Activated naive CD4-positive, alpha-beta T cell (primary cell): ENCODE measurements at regions not wholly inside any gene's neighbourhood (a gene's known extent, or its start where the extent isn't known, plus 50 kb on each side); places are given as distances from the start of the nearest gene placed in this dataset.
"Not testable (repeated sequence)": the region's sequence is repeated elsewhere in the genome, so short reads cannot be mapped to it uniquely, and the experiment has no call there.

ENCODE experiments used
- DNase-seq, 4 experiments: peaks; one replicate each; lab custom pipeline; 2025; lab: John Stamatoyannopoulos, UW

GRCh38 chr4:184280591-184281071 lies 63.0 kb upstream of the ENPP6 start:
- DNase-seq: no peak

- no peak for DNase-seq
These were observed 62.5 kb upstream of the ENPP6 start for GRCh38 chr4:184280137-184280536.

- no peak for DNase-seq
These were observed 61.9 kb upstream of the ENPP6 start for GRCh38 chr4:184279496-184280061.

- not testable (repeated sequence) for DNase-seq
These were observed 60.1 kb upstream of the ENPP6 start for GRCh38 chr4:184277769-184278168.

- not testable (repeated sequence) for DNase-seq
These were observed 59.3 kb upstream of the ENPP6 start for GRCh38 chr4:184277010-184277409.

- DNase-seq: not testable (repeated sequence)
These were observed 58.7 kb upstream of the ENPP6 start for GRCh38 chr4:184276346-184276745.

- no peak for DNase-seq
These were observed 58.1 kb upstream of the ENPP6 start for GRCh38 chr4:184275766-184276165.

- DNase-seq: no peak
These were observed 56.7 kb upstream of the ENPP6 start for GRCh38 chr4:184274286-184274951.

- DNase-seq: no peak
These were observed 55.8 kb upstream of the ENPP6 start for GRCh38 chr4:184273166-184274147.

GRCh38 chr4:184270808-184271413 lies 53.2 kb upstream of the ENPP6 start:
- no peak for DNase-seq

GRCh38 chr4:184269879-184270430 lies 52.3 kb upstream of the ENPP6 start:
- DNase-seq: no peak

GRCh38 chr4:184268584-184269160 lies 51.0 kb upstream of the ENPP6 start:
- no peak for DNase-seq

GRCh38 chr4:184267673-184268583 lies 50.3 kb upstream of the ENPP6 start:
- DNase-seq: peak; percentile 10 to 18 (median 16)
